NAMALWA (cell line): ENCODE measurements at regions not wholly inside any gene's neighbourhood (a gene's known extent, or its start where the extent isn't known, plus 50 kb on each side); places are given as distances from the start of the nearest gene placed in this dataset.
"Not testable (repeated sequence)": the region's sequence is repeated elsewhere in the genome, so short reads cannot be mapped to it uniquely, and the experiment has no call there.

Source experiments
- DNase-seq: peaks from one replicate; pipeline ENCODE4 v3.0.0-alpha.2; 2015; ENCODE audit warnings: low spot score

DNA sequence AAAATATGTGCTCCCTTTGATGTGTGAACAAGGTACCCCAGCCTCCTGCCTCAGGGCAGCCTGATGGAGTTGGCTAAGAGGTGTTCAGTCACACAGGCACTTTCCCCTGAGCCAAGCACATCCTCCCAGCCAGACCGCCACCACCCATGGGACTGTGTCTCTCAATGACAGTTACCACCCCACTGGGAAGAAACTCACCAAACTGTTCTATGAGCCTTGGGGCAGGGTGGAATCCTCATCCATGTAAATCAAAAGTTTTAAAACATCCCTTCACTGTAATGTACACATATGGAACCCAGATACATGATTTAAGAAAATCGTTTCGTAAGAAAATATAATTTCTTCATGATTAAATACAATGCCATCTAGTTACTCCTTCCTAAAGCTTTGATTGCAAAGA, 138.4 kb upstream of the LSM14A start:
- no peak for DNase-seq

DNA sequence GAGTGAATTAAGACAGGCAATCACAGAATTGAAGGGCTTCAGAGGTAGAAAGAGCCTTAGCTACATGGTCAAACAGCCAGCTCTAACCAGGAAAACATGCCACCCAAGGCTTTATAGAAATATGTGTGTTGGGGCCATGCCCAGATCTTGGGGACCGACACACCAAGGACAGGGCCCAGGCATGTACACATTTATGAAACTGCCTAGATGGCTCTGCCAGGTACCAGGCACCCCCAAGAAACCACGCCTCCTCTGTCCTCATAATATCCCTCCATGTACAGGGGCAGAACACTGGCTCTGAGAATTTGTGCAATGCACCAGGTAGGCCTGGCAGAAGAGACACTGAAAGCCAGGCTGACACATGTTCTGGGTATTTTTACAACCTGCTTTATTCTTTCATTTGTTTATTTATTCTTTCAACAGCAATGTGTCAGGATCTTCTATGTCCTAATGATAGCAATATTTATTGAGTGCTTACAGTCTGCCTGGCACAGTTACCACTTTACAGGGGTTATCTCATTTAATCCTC, 137.9 kb upstream of the LSM14A start:
- DNase-seq = no peak

DNA sequence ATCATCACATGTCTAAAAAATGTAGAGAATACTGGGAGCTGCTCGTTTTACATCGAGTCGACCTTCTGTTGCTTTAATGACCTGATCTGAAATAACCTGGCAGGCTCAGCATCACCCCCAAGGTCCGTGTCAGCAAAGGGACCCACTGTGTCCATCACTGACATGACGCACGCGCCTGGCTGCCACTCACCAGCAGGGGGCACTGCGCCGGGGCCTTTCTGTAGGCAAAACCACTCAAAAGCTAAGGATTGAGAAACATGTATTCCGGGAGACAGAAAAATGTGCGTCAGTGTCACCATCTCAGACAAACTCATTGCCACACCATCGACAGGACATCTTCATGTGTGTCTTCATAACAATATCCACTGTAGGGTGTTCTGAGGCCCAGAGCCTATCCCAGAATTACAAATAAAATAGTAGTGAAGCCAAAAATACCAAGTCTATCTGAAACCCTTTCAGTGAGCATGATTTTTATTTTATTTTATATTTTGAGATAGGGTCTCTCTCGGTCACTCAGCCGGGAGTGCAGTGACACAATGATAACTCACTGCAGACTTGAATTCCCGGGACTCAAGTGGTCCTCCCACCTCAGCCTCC, 130.3 kb upstream of the LSM14A start:
- DNase-seq = peak; percentile 68

DNA sequence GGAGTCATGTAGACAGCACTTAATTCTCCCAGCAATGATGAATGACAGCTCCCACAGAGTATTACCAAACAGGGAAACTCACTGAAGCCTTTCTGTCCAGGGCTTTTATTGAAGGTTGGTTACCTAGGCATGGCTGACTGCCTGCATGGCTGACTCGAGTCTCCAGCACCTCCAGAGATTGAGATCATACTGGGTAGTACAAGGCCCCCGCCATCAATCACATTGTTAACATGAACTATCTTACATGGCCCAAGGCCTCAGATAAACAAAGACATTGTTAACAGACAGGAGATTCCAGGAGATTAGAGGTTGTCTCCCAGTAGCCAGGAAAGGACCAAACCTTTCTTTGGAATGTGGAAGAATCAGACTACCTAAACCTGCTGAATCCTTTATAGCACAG, 128.3 kb upstream of the LSM14A start:
- no peak for DNase-seq

DNA sequence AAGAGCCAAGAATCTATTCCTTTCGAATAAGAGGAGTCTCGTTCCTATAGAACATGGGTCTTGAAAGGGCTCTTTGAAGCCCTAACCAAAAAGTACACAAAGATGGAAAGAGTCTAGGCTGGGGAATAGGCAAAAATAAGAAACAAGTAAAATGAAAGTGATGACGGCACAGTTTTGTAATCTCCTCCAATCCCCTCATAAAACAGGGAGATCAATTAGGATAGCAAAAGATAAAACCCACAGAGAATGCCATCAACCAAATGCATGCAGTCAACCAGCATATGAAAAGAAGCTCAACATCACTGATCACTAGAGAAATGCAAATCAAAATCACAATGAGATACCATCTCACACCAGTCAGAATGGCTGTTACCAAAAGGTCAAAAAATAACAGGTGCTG, 122.4 kb upstream of the LSM14A start:
- DNase-seq = no peak

DNA sequence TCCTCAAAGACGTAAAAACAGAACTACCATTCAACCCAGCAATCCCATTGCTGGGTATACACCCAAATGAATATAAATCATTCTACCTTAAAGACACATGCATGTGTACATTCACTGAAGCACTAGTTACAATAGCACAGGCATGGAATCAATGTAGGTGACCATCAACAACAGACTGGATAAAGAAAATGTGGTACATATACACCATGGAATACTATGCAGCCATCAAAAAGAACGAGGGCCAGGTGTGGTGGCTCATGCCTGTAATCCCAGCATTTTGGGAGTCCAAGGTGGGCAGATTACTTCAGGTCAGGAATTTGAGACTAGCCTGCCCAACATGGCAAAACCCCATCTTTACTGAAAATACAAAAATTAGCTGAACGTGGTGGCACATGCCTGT, 121.9 kb upstream of the LSM14A start:
- DNase-seq = not testable (repeated sequence)

DNA sequence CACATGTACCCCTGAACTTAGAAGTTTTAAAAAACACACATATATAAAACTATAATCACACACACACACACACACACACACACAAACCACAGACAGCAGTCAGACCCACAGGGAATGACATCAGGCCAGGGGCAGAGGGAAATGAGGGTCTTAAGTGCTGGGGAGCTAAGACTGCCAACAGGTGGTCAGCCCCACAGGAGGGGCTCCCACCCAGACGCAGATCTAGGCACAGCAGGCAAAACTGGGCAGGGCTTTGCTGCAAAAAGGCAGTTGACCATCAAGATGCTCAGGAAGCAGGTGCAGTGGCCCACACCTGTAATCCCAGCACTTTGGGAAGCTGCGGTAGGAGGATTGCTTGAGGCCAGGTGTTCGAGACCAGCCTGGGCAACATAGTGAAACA, 121.0 kb upstream of the LSM14A start:
- no peak for DNase-seq

DNA sequence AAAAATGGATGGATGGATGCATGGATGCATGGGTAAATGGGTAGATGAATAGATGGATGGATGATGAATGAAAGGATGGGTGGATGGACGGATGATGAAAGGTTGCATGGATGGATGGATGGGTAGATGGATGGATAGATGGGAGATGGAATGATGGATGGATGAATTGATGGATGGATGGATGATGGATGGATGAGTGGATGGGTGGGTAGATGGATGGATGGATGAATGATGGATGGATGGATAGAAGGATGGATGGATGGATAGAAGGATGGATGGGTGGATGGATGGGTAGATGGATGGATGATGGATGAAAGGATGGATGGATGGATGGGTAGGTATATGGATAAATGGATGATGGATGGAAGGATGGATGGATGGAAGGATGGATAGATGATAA, 115.1 kb upstream of the LSM14A start:
- no peak for DNase-seq

DNA sequence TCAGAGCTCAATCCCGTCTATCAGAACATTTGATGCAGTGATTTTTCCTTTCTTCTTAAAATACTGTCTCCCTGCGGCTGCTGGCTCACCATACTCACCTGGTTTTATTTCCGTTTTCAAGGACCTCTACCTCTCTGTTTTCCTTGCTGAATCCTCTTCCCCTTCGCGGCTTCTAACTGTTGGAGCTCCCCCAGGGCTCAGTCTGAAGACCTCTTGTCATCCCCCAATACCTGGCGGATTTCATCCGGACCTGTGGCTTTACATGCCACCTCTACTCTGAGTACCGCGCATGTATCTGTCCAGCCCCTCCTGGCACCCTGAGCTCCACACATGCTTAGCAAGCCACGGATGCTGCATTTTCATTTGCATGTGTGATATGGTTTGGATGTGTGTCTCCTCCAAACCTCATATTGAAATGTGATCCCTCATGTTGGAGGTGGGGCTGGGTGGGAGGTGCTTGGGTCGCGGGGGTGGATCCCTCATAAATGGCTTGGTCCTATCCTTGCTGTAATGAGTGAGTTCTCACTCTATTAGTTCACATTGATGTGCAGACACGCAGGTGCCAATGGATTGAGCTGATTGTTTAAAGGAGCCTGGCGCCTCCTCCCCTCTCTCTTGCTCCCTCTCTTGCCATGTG, 106.2 kb upstream of the LSM14A start:
- no peak for DNase-seq

DNA sequence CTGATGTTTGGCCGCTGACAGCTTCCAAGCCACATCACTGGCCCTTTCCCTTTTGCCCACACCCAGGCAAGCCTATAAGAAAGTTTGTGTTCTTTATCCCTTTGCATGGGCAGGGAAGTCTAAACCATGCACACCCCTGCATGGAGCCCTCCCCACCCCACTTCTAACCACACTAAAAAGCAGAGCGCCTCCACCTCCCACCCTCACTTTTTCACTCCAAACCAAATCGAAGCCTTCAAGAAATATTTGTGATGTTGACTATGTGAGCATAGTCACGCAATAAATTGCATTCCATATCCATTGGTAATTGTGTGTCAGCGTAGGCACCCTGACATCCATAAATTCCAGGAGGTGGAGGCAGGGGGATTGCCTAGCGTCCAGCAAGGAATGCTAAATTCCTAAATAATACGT, 104.4 kb upstream of the LSM14A start:
- DNase-seq = no peak

DNA sequence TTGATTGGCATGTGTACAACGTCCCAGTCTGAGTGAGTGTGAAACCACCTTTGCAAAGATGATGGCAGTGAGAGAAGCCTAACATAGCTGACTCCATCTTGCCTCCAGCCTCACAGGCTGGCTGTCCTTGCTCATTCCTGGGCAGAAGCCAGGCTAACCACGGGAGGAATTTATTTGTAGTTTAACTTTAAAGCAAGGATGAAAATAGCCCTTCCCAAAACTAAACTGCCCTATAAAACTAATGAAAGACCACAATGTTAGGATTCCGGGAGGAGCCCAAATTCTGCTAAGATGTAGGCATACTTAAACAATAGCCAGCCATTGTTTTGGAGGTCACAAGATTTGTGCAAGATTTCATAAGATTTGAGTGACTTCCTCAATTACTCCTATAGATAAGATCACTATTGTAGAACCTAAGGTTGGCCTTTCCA, 96.6 kb upstream of the LSM14A start:
- no peak for DNase-seq

DNA sequence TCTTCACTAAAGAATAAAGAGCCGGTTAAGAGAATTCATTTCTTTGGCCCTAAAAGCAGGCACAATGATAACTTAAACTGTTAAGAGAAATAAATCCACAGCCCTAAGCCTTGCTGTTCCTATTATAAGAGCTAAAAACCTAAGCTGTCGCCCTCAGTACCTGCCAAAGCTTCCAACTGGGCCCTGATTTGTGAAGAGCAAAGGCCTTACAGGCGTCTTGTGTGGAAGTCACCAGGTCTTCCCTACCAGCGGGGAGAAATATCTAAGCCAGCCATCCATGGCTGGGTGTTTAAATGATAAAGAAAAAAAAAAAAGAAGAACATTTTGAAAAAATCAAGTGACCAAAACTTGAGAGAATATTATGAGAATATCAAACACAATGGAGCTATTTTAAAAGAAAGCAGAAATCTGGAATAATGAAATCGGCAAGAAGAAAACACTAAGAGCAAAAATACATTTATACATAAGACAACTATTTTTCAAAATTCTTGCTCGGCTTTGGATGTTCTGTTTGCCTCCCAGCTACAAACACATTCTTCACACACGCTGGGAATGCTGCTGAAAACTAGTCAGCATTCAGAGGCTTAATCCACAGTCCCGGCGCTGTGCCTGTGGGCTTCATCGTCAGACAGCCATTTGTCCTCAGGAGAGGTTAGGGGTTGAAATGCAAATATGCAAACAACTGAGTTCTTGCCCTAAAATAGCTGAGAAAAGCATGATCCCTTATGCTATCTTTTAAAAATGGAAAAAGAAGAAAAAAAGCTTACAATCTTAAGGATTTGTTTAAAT, 89.8 kb upstream of the LSM14A start:
- no peak for DNase-seq

DNA sequence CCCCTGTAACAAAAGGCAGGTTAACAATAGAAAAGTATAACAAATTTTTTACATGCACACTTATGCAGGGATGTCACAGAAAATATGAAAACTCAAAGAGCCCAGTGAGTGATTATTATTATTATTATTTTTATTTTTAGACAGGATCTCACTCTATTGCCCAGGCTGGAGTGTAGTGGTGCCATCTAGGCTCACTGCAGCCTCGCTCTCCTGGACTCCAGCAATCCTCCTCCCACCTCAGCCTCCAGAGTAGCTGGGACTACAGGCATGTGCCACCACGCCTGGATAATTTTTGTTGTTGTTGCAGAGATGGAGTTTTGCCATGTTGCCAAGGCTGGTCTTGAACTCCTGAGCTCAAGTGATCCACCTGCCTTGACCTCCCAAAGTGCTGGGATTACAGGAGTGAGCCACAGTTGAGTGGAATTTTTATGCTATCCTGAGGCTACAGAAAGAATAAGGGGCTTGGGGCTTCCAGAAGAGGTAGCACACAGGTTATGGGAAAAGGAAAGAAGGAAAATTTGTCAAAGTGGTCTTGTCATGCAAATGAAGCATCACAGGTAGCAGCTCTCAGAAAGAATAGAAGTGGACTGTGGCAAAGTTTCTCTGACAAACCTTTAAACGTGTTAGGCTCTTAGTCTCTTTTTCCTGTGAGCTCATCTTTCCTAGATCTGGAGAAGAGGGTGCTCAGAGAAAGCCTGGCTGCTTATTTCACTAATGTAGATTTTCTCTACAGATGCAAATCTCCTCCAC, 87.7 kb upstream of the LSM14A start:
- DNase-seq = no peak

DNA sequence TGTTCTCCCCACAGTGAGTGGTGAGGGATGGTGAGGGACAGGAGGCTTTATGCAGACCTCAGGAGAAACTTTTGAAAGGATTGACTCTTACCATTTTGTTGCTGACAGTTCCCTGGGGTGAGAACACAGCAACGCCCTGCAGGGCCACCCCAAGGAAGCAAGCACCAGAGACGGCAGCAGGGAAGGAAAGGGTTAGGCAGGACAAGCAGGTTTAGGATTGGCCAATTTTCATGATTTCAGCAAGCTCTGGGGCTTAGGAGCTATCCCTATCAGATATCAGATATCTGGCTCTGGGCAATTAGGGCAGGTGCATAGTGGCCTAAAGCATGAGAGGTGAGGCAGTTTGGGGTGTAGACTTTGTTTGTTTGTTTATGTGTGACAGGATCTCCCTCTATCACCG, 87.0 kb upstream of the LSM14A start:
- no peak for DNase-seq

DNA sequence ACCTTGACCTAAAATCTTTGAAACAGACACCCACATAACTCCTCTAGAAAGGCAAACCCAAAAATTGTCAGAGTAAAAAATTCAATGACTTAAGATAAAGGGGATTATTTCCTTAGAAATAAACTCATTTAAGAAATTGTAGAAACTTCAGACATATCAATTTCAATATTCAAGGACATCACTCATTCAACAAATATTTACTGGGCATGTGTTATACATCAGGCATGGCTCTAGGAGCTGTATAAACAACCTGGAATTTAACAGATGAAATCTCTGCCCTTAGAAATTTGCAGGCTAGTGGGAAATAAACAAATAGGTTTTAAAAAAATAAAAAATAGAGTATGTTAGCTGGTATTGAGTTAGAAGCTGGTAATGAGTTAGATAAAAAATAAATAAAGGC, 84.0 kb upstream of the LSM14A start:
- DNase-seq = no peak

DNA sequence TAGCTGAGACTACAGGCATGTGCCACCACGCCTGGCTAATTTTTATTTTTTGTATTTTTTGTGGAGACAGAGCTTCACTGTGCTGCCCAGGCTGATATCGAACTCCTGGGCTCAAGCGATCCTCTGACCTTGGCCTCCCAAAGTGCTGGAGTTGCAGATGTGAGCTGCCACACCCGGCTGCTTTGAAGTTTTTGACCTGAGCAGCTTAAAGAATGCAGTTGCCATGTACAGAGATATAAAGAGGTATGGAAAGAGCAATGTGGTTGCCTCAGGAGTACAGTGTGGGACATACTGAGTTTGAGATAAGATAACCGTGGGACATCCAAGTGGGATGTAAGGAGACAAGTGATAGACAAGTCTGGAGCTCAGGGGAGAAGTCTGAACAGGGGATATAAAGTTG, 82.7 kb upstream of the LSM14A start:
- no peak for DNase-seq

DNA sequence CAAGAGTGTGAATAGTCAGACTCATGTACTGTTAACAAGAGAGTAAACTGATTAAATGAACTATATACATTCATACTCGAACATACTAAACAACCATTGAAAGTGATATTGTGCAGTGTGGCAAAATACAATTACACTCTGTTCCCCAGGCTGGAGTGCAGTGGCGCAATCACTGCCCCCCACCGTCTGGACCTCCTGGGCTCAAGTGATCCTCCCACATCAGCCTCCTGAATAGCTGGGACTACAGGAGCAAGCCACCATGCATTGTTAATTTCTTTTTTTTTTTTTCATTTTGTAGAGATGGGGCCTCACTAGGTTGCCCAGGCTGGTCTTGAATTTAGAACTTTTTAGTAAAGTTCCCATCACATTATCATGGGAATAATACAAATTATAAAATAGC, 77.3 kb upstream of the LSM14A start:
- no peak for DNase-seq

DNA sequence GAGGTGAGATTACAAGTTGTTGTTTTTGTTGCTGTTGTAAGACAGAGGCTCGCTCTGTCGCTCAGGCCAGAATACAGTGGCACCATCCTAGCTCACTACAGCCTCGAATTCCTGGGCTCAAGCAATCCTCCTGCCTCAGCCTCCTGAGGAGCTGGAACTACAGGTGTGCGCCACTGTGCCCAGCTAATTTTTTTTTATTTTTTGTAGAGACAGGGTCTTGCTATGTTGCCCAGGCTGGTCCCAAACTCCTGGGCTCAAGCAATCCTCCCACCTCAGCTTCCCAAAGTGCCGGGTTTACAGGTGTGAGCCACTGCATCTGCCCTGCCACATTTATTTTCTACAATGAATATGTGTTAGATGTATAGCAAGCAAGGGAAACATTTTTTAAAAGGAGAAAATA, 76.9 kb upstream of the LSM14A start:
- not testable (repeated sequence) for DNase-seq

DNA sequence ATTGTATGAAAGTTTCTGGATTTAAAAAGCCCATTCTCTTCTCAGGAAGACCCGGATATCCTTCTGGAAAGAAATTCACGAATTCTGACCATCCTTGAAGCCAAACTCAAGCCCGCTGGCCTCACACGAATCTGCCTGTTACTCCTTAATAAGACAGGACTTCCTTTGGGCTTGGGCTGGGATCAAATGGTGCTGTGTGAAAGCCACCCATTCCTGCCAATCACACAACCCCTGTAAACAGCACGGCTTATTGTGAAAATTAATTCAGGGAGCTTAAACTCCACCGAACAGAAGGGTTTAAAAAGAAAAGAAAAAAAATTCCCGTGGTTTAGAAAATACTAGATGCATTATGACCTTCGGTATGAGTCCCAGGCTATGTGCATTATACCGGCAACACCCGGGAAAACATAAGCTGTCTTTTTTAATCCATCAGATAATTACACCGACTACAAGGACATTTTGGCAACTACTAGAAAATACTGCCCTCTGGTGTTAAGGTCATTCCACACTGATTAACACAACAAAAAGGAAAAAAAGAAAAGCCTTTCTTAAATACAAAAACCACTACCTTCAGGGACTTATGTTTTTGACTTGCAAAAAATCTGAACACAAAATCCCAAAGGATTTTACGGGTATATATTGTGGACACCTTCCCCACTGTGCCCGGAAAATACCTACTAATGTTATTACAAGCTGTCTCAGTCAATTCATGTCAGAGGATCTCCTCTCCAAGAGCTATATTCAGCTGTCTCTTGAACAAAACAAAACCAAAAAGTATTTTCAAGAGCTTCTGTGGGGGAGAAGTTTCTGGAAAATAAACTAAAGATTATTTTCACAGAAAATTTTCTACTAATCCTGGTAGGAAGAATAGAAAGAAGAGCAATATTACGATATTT, 76.0 kb upstream of the LSM14A start:
- DNase-seq = peak; percentile 70

DNA sequence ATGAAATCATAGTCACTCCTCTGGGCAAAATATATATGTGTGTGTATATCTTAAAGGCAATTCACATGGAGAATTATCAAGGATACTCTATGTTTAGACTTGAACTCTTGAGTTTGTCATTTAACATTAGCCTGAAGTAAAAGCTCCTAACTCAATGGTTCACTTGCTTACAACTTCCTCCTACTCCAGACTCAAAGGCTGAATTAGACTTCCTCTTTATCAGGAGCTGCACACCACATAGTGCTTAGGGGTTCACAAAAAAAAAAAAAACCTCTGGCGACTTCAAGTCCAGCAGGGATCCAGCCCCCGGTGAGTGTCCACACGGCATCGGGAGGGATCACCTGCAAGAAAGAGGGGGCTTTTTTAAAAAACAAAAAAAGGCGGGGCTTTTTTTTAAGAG, 68.2 kb upstream of the LSM14A start:
- DNase-seq = peak; percentile 25

DNA sequence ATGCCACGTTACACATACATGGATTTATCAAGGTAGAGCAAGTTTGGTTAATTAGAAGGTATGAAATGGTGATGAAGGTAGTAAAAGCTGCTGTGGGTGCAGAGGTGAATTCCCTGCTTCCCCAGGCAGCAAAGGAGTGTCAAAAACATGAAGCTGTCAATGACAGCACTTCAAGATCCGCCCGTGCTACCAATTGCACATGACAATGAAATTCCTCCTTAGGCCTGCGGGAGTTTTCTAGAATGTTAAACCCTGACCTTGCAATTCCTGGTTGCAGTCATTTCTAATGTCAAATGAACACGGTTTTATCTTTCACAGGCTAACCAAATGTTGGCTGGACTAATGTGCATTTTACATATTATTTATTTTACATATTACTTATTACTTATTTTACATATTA, 67.7 kb upstream of the LSM14A start:
- no peak for DNase-seq

DNA sequence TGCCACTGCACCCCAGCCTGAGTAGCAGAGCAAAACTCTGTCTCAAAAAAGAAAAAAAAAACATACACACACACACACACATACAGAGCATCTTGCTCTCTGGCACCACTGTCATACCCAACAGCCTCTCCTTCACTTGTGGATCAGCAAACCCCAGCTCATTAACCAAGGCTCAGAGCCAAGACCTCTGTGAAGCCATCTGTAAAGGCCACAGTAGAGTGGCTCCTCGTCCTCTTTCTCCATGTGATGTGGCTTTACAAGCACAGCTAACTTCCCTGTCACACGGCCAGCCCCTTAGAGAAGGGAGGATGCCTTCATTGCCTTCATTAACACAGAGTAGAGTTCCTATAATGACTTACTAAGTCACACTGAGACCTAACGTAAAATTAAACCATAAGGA, 62.7 kb upstream of the LSM14A start:
- DNase-seq = no peak
